NCI-H748 treated with DMSO at 0.1 percent for 48 hours (cell line): ENCODE measurements at regions not wholly inside any gene's neighbourhood (a gene's known extent, or its start where the extent isn't known, plus 50 kb on each side); places are given as distances from the start of the nearest gene placed in this dataset.
"Not testable (repeated sequence)": the region's sequence is repeated elsewhere in the genome, so short reads cannot be mapped to it uniquely, and the experiment has no call there.

Source experiments
- DNase-seq: peaks from one replicate; lab custom pipeline; 2025; lab: John Stamatoyannopoulos, UW

DNA sequence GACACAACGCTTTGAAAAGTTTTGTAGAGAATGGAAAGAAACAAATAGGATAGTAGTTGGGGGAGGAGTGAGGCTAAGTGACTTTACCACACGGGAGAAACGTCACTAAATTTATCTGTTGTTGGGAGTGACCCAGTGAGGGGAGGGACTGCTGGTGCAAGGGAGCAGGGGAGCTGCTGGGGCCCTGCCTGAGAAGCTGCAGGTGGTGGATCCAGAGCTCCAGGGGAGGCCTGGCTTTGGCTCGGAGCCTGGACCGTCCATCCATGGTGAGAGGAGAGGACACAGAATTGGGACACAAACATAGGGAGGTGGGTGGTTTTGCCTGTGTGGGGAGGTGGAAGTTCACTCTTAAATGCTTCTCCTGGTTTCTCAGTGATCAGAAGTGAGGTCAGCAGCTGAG is 107.6 kb downstream of the GOSR1 start:
- no peak for DNase-seq

DNA sequence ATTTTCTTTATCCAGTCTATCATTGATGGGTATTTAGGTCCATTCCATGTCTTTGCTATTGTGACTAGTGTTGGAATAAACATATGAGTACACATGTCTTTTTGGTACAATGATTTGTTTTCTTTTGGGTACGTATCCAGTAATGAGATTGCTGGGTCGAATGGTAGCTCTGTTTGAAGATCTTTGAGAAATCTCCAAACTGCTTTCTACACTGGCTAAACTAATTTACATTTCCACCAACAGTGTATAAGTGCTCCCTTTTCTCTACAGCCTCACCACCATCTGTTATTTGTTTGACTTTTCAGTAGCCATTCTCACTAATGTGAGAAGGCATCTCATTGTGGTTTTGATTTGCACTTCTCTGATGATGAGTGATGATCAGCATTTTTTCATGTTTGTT is 103.7 kb downstream of the GOSR1 start:
- no peak for DNase-seq

GRCh38 chr17:30579610-30580315 is 102.6 kb downstream of the GOSR1 start:
- DNase-seq, result no peak

DNA sequence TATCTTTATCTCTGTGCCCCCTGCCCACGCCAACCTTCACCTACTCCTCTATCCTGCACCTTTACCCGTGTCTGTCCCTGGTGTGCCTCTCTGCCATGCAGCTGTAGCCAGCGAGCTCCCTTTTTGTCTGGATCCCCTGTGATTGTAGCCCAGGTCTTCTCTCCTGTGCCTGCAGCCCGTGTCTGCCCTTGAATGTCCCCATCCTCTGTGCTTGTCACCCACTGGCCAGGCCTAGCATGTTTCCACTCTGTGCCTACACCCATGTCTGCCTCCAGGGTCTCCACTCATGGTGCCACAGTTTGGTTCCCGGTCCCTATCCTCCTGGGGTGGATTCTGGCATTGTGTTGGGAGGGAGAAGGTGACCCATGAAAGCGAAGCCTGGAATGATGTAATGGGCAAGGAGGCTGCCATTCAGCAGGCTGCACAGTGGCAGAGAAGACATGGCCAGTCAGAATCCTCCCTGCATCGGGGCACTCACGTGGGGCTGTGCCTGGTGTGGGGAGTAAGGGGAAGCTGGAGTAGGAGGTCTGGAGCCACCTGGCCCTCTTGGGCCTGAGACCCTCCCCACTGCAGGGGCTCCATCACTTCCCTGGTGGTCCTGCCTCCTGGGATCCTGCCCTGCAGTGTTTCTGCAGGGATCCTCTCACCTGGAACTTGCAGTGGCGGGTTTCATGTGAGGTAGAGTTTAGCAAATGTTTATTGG is 101.0 kb downstream of the GOSR1 start:
- DNase-seq, result not testable (repeated sequence)
